SU-DHL-6 (cell line): ENCODE measurements at regions not wholly inside any gene's neighbourhood (a gene's known extent, or its start where the extent isn't known, plus 50 kb on each side); places are given as distances from the start of the nearest gene placed in this dataset.

Experiments
- H2AFZ ChIP-seq: fragments of 200-600 bp; sonication (generic); 2 replicates; pipeline ENCODE4 v1.6.1; 2014; ENCODE audit warnings: low read depth, mild to moderate bottlenecking, moderate library complexity, mixed read lengths, antibody characterized with exemption, low read length; ENCODE audit not compliant: severe bottlenecking
- H3F3A ChIP-seq: fragments of 200-600 bp; shearing (Covaris generic); 2 replicates; pipeline ENCODE4 v1.6.0; 2016; ENCODE audit warnings: antibody characterized with exemption, mild to moderate bottlenecking; ENCODE audit not compliant: insufficient read depth
- H3K27ac ChIP-seq: fragments of 200-600 bp; sonication (generic); 2 replicates; pipeline ENCODE4 v1.5.1; 2016; ENCODE audit warnings: low read depth, mild to moderate bottlenecking, low read length, moderate library complexity, mixed read lengths
- H3K27me3 ChIP-seq: fragments of 200-600 bp; sonication (generic), shearing (Covaris generic); 2 replicates; pipeline ENCODE4 v1.6.0; 2014; ENCODE audit warnings: mild to moderate bottlenecking, low read length
- H3K36me3 ChIP-seq: fragments of 200-600 bp; sonication (generic); 2 replicates; pipeline ENCODE4 v1.6.1; 2014; ENCODE audit warnings: mild to moderate bottlenecking, low read length, mixed read lengths
- H3K4me2 ChIP-seq: fragments of 300-600, 200-600 bp; shearing (Covaris generic), sonication (generic); 2 replicates; pipeline ENCODE4 v1.6.0; 2014; ENCODE audit warnings: low read length, low read depth, mild to moderate bottlenecking; ENCODE audit not compliant: poor library complexity, severe bottlenecking
- H3K4me3 ChIP-seq: fragments of 200-600 bp; sonication (generic); 2 replicates; pipeline ENCODE4 v1.5.1; 2014; ENCODE audit warnings: antibody characterized with exemption, low read length, mild to moderate bottlenecking, mixed read lengths; ENCODE audit not compliant: insufficient read depth, poor library complexity, severe bottlenecking
- H3K79me2 ChIP-seq: fragments of 200-600 bp; sonication (generic); 2 replicates; pipeline ENCODE4 v1.6.1; 2014; ENCODE audit warnings: mild to moderate bottlenecking, low read length, moderate library complexity; ENCODE audit not compliant: insufficient read depth
- H3K9ac ChIP-seq: fragments of 200-600 bp; sonication (generic); 2 replicates; pipeline ENCODE4 v1.7.0; 2014; ENCODE audit warnings: mild to moderate bottlenecking, low read length
- H3K9me2 ChIP-seq: fragments of 200-600 bp; sonication (generic); replicated peaks from 2 replicates; pipeline ENCODE4 v1.6.1; 2014; ENCODE audit warnings: low read length; ENCODE audit not compliant: insufficient read depth
- H3K9me3 ChIP-seq: fragments of 200-600 bp; sonication (generic); 2 replicates; pipeline ENCODE4 v1.6.1; 2014; ENCODE audit warnings: low read length, mixed read lengths; ENCODE audit not compliant: insufficient read depth
- H4K20me1 ChIP-seq: fragments of 200-600 bp; sonication (generic); 2 replicates; pipeline ENCODE4 v1.6.1; 2014; ENCODE audit warnings: low read depth, mild to moderate bottlenecking, antibody characterized with exemption, low read length, moderate library complexity, mixed read lengths
- CTCF ChIP-seq: fragments of 200-600 bp; sonication (generic); IDR thresholded peaks from one replicate; pipeline ENCODE4 v1.5.1; 2017; ENCODE audit warnings: antibody characterized with exemption, mild to moderate bottlenecking, low read length, moderate library complexity; ENCODE audit not compliant: insufficient read depth, poor library complexity, severe bottlenecking
- EZH2phosphoT487 ChIP-seq: fragments of 200-600 bp; sonication (generic), shearing (Covaris generic); conservative IDR thresholded peaks from 2 replicates; pipeline ENCODE4 v1.6.1; 2018; ENCODE audit warnings: mild to moderate bottlenecking, antibody characterized with exemption, low read length, moderate library complexity, mixed read lengths

- no peaks in the 10 kb centered on the region for H3K9me3 ChIP-seq
- H3K9me2 ChIP-seq, result no peaks in the 10 kb centered on the region
- no peak overlapping the region for H3K4me3 ChIP-seq
- H3K79me2 ChIP-seq, result no peaks in the 10 kb centered on the region
- H3K27ac ChIP-seq, result no peak overlapping the region
- no peaks in the 10 kb centered on the region for H3K27me3 ChIP-seq
- TF ChIP-seq EZH2phosphoT487 (no peak), CTCF (no peak)
- no peak overlapping the region for H2AFZ ChIP-seq
- H3F3A ChIP-seq, result no peaks in the 10 kb centered on the region
- H3K36me3 ChIP-seq, result no peaks in the 10 kb centered on the region
- H3K9ac ChIP-seq, result no peak overlapping the region
- no peaks in the 10 kb centered on the region for H4K20me1 ChIP-seq
- H3K4me2 ChIP-seq, result no peak overlapping the region
Observed at GRCh38 chr4:179163147-179163546, 1720.9 kb upstream of the AGA start.

- H3K9me2 ChIP-seq, result no peaks in the 10 kb centered on the region
- H3F3A ChIP-seq, result no peaks in the 10 kb centered on the region
- no peak overlapping the region for H2AFZ ChIP-seq
- H3K4me3 ChIP-seq, result no peak overlapping the region
- H3K9ac ChIP-seq, result no peak overlapping the region
- no peaks in the 10 kb centered on the region for H3K36me3 ChIP-seq
- H3K9me3 ChIP-seq, result no peaks in the 10 kb centered on the region
- no peak overlapping the region for H3K27ac ChIP-seq
- H3K4me2 ChIP-seq, result no peak overlapping the region
- H3K79me2 ChIP-seq, result no peaks in the 10 kb centered on the region
- no peaks in the 10 kb centered on the region for H4K20me1 ChIP-seq
- no peaks in the 10 kb centered on the region for H3K27me3 ChIP-seq
- no peak for TF ChIP-seq EZH2phosphoT487
- no peak for TF ChIP-seq CTCF
Observed at GRCh38 chr4:179164267-179164999, 1722.2 kb upstream of the AGA start.

- no peak overlapping the region for H3K27ac ChIP-seq
Observed at GRCh38 chr4:179165000-179165738, 1722.9 kb upstream of the AGA start.

More at GRCh38 chr4:179165000-179165738, 1722.9 kb upstream of the AGA start:
- Histone ChIP-seq H3K9ac (no peak overlapping the region), H3K27me3 (no peaks in the 10 kb centered on the region), H4K20me1 (no peaks in the 10 kb centered on the region), H2AFZ (no peak overlapping the region), H3K9me2 (no peaks in the 10 kb centered on the region), H3K36me3 (no peaks in the 10 kb centered on the region), H3K4me2 (no peak overlapping the region), H3K9me3 (no peaks in the 10 kb centered on the region), H3K4me3 (no peak overlapping the region), H3K79me2 (no peaks in the 10 kb centered on the region), H3F3A (no peaks in the 10 kb centered on the region)
- TF ChIP-seq EZH2phosphoT487, result no peak
- no peak for TF ChIP-seq CTCF
